Gastrocnemius medialis (tissue), 4 donors: ENCODE measurements at regions not wholly inside any gene's neighbourhood (a gene's known extent, or its start where the extent isn't known, plus 50 kb on each side); places are given as distances from the start of the nearest gene placed in this dataset.

Experiments used
- ATAC-seq, 2 donors: fragments of 150-250 bp; one replicate each; pipeline ENCODE4 v1.9.1; 2016
- DNase-seq, 2 donors: peaks; one replicate each; pipeline ENCODE4 v3.0.0-alpha.2; 2019
- H3K27ac ChIP-seq, 4 donors: fragments of 200-600 bp; sonication (generic); 1 replicate in 1 of 4; 2 replicates in 3 of 4; pipeline ENCODE4 v1.5.1; 2016 to 2018; ENCODE audit warnings: mild to moderate bottlenecking in 2 of 4, moderate library complexity in 1 of 4
- H3K27me3 ChIP-seq, 3 donors: fragments of 200-600 bp; sonication (generic) in 2 of 3; 1 replicate in 1 of 3; 2 replicates in 2 of 3; pipeline versions ENCODE4 v1.5.1 to v1.6.0; 2016 to 2019; ENCODE audit warnings: mild to moderate bottlenecking in 1 of 3, moderate library complexity in 1 of 3
- H3K36me3 ChIP-seq, 2 donors: fragments of 200-600 bp; sonication (generic) in 1 of 2; one replicate each; pipeline ENCODE4 v1.5.1; 2017 to 2018
- H3K4me1 ChIP-seq, 2 donors: fragments of 200-600 bp; sonication (generic) in 1 of 2; one replicate each; pipeline ENCODE4 v1.5.1; 2016 to 2017; ENCODE audit warnings: mild to moderate bottlenecking in 2 of 2
- H3K4me3 ChIP-seq, 4 donors: fragments of 200-600 bp; sonication (generic) in 3 of 4; 1 replicate in 1 of 4; 2 replicates in 3 of 4; pipeline ENCODE4 v1.5.1; 2016 to 2019; ENCODE audit warnings: mild to moderate bottlenecking in 2 of 4
- H3K9me3 ChIP-seq, 3 donors: fragments of 200-600 bp; sonication (generic) in 2 of 3; 1 replicate in 1 of 3; 2 replicates in 2 of 3; pipeline ENCODE4 v1.5.1; 2016 to 2019
- POLR2A ChIP-seq, 2 donors: fragments of 450-650 bp; IDR thresholded peaks; one replicate each; pipeline ENCODE4 v1.6.1; 2017; ENCODE audit warnings: antibody characterized with exemption in 2 of 2, mild to moderate bottlenecking in 2 of 2, moderate library complexity in 2 of 2
- in situ Hi-C, 4 donors: fragments of 200-750 bp; cut with MboI; loops; one replicate each; pipeline versions ENCODE4 v1.15.0 to v1.8.0; 2017; ENCODE audit warnings: low sequenced_read_pairs in 4 of 4
- intact Hi-C: fragments of 100-400 bp; cut with DNase I; formaldehyde crosslinking; loops from one replicate; pipeline ENCODE4 v1.15.1; 2023; ENCODE audit warnings: low total_unique reads
- TF ChIP-seq, protein P1 (sequence below), 5 experiments: fragments of 450-650 bp in 3 of 5; fragments of 200-600 bp in 2 of 5; sonication (generic) in 2 of 5; IDR thresholded peaks in 4 of 5; conservative IDR thresholded peaks in 1 of 5; 1 replicate in 4 of 5; 2 replicates in 1 of 5; pipeline ENCODE4 v1.5.1; 2016 to 2019; ENCODE audit warnings: antibody characterized with exemption in 5 of 5, mild to moderate bottlenecking in 3 of 5, moderate library complexity in 3 of 5

DNA sequence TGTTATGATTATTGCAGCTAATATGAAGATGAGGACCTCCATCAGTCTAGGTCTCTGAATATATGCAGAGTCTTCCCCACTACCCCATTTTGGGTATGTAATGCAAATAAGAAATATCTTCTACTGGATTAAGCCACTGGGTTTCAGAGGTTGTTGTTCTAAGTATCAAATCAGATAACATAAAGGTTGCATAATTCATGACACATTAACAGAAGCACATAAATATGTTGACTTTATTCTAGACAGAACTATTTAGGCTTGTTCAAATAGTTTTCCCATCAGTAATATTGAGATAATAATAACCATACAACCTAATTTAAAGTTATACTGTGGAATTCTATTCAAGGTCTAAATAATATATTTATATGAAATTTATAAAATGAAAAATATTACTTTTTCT, 157.1 kb downstream of the ETV1 start:
- Histone ChIP-seq H3K27ac (no peak overlapping the region), H3K36me3 (no peaks in the 10 kb centered on the region), H3K4me1 (peaks cover 0 to 6% of the 10 kb centered on the region in 2 donors), H3K9me3 (no peaks in the 10 kb centered on the region), H3K27me3 (no peaks in the 10 kb centered on the region), H3K4me3 (no peak overlapping the region)
- intact Hi-C loops (no loop called here), in situ Hi-C loops (no loop called here)
- TF ChIP-seq, protein P1, sequence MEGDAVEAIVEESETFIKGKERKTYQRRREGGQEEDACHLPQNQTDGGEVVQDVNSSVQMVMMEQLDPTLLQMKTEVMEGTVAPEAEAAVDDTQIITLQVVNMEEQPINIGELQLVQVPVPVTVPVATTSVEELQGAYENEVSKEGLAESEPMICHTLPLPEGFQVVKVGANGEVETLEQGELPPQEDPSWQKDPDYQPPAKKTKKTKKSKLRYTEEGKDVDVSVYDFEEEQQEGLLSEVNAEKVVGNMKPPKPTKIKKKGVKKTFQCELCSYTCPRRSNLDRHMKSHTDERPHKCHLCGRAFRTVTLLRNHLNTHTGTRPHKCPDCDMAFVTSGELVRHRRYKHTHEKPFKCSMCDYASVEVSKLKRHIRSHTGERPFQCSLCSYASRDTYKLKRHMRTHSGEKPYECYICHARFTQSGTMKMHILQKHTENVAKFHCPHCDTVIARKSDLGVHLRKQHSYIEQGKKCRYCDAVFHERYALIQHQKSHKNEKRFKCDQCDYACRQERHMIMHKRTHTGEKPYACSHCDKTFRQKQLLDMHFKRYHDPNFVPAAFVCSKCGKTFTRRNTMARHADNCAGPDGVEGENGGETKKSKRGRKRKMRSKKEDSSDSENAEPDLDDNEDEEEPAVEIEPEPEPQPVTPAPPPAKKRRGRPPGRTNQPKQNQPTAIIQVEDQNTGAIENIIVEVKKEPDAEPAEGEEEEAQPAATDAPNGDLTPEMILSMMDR (IDR thresholded peaks at IDR 0.05 in 4 of 5, conservative IDR thresholded peaks at IDR 0.05 in 1 of 5), result no peak
- no peak for TF ChIP-seq POLR2A (IDR thresholded peaks at IDR 0.05)
- no peak for ATAC-seq
- DNase-seq, result no peak

DNA sequence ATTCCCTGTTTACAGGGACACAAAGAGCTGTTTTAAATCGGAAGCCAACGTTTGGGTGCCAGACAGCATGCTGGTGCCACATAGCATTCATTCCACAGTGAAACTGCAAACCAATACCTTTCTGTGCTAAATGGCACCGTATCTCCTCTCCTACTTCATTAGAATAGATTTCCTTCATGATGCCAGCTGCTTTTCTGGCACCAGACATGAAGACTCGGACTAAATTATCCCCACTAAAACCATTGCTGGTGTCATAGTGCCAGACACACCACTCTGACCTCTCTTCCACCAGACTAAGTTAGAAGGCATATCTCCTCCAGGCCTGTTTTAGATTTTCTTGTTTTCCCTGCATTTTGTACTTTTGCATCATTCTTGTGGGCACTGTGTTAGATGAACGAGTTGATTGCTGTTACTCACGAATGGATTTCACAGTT, 155.1 kb downstream of the ETV1 start:
- no peak for DNase-seq
- intact Hi-C loops (no loop called here), in situ Hi-C loops (no loop called here)
- Histone ChIP-seq H3K36me3 (no peaks in the 10 kb centered on the region), H3K27me3 (no peaks in the 10 kb centered on the region), H3K9me3 (no peaks in the 10 kb centered on the region), H3K4me1 (peaks cover 0 to 6% of the 10 kb centered on the region in 2 donors), H3K27ac (no peak overlapping the region), H3K4me3 (no peak overlapping the region)
- no peak for ATAC-seq
- TF ChIP-seq POLR2A (IDR thresholded peaks at IDR 0.05), result no peak
- TF ChIP-seq, protein P1 (IDR thresholded peaks at IDR 0.05 in 4 of 5, conservative IDR thresholded peaks at IDR 0.05 in 1 of 5), result no peak

DNA sequence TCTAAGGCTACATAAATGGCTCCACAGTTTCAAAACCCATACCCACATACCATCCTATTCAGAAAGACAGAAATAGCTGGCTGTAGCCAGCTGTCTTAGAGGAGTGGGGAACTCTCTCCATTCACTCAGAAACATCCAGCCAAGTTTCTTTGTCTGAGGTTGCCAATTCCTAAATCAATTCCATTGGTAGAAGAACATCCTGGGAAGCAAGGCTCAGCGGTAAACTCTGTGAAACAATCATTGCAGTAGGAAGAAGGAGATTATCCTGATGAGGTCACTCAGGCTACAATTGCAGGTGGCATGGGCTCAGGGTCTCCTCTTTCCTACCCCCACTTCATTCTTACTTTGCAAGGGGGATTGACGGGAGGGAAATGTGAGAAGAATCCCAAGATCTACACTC, 154.0 kb downstream of the ETV1 start:
- DNase-seq (no peak), ATAC-seq (no peak)
- Histone ChIP-seq H3K36me3 (no peaks in the 10 kb centered on the region), H3K27me3 (no peaks in the 10 kb centered on the region), H3K4me3 (no peak overlapping the region), H3K9me3 (no peaks in the 10 kb centered on the region), H3K27ac (no peak overlapping the region), H3K4me1 (peaks cover 0 to 6% of the 10 kb centered on the region in 2 donors)
- intact Hi-C loops, result no loop called here
- in situ Hi-C loops, result no loop called here
- no peak for TF ChIP-seq POLR2A (IDR thresholded peaks at IDR 0.05)
- TF ChIP-seq, protein P1 (IDR thresholded peaks at IDR 0.05 in 4 of 5, conservative IDR thresholded peaks at IDR 0.05 in 1 of 5), result no peak

DNA sequence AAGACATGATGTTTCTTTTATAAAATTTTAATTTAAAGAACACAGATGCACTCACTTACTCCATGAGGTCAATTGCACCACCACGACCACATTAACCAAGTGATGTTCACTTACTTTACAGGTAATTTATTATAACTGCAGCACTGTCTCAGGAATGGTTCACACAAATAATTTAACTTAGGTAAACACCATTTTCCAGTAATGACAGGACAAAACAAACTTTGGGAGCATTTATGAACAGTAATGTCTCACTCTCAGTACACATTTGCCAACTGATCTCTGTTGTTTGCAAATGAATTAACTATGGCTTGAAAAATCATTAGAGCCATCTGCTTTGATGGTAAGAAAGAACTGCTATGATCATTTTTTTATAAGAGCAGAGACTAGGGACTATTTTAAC, 150.4 kb downstream of the ETV1 start:
- in situ Hi-C loops, result no loop called here
- DNase-seq, result no peak
- H3K4me1 ChIP-seq, result peaks cover 0 to 6% of the 10 kb centered on the region in 2 donors

More for the DNA sequence above, 150.4 kb downstream of the ETV1 start:
- Histone ChIP-seq H3K27ac (no peak overlapping the region), H3K27me3 (no peaks in the 10 kb centered on the region), H3K9me3 (no peaks in the 10 kb centered on the region), H3K4me3 (no peak overlapping the region), H3K36me3 (no peaks in the 10 kb centered on the region)
- ATAC-seq, result no peak
- intact Hi-C loops, result no loop called here
- TF ChIP-seq, protein P1 (IDR thresholded peaks at IDR 0.05 in 4 of 5, conservative IDR thresholded peaks at IDR 0.05 in 1 of 5), result no peak
- TF ChIP-seq POLR2A (IDR thresholded peaks at IDR 0.05), result no peak
